ENCODE measurements at regions not wholly inside any gene's neighbourhood (a gene's known extent, or its start where the extent isn't known, plus 50 kb on each side); places are given as distances from the start of the nearest gene placed in this dataset.

DNA sequence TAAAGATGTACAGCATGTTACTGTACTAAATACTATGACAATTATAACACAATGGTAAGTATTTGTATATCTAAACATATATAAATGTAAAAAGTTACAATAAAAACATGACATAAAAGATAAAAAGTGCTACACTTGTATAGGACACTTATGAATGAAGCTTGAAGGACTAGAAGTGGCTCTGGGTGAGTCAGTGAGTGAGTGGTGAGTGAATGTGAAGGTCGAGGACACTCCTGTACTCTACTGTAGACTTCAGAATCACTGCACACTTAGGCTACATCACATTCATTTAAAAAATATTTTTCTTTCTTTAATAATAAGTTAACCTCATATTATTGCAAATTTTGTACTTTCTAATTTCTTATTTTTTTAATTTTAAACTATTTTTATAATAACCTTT is 1476.7 kb upstream of the CDH8 start:
- no peaks in the 10 kb centered on the region for H3K27me3 ChIP-seq
- no peak overlapping the region for H3K4me2 ChIP-seq
- H3K36me3 ChIP-seq = no peaks in the 10 kb centered on the region
- H3K9me3 ChIP-seq = no peaks in the 10 kb centered on the region
- no peak overlapping the region for H3K27ac ChIP-seq
- no peak overlapping the region for H3K4me3 ChIP-seq
- H3K4me1 ChIP-seq = no peaks in the 10 kb centered on the region
- H3K9ac ChIP-seq = no peak overlapping the region
- H4K20me1 ChIP-seq = no peaks in the 10 kb centered on the region
- TF ChIP-seq Cebpa-rat (IDR thresholded peaks at IDR 0.05) = no peak

DNA sequence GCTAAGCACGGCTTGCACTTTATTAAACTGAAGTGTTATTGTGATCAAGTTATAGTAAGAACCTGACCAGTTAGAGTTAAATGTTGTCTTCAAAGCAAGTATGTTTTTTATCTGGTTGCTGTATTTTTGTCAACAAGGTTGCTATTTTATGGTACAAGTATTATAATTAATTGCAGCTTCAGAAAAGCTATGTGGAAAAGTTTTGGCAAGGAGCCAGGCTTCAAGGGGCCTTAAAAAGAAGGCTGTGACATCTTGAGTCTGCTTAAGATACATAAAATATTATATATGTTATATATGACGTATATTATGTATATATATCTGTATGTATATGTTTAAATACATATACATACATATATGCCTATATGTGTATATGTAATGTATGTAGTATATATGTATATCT is 1461.2 kb upstream of the CDH8 start:
- Histone ChIP-seq H3K9me3 (no peaks in the 10 kb centered on the region), H3K4me3 (no peak overlapping the region), H3K36me3 (no peaks in the 10 kb centered on the region), H3K9ac (no peak overlapping the region), H3K4me2 (no peak overlapping the region), H3K27me3 (no peaks in the 10 kb centered on the region), H4K20me1 (no peaks in the 10 kb centered on the region), H3K27ac (no peak overlapping the region), H3K4me1 (no peaks in the 10 kb centered on the region)
- TF ChIP-seq Cebpa-rat (IDR thresholded peaks at IDR 0.05) = no peak

DNA sequence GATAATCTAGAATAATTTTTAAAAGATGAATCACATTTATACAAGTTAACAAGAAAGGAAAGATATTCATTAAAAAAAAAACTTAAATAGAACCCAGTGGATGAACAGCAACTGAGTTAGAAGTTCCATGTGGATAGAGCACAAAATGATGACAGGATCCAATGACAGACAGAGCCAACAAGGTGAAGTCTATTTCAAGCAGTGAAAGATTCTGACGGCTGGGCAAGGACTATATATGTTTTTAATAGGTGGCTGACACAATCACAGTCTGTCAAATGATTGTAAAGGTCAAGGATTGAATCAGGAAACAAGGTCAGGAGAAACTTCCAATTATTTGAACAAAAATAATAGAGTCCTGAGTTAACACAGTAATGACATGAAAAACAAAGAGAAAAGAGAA is 1460.0 kb upstream of the CDH8 start:
- Histone ChIP-seq H3K9me3 (no peaks in the 10 kb centered on the region), H3K36me3 (no peaks in the 10 kb centered on the region), H4K20me1 (no peaks in the 10 kb centered on the region), H3K9ac (no peak overlapping the region), H3K27me3 (no peaks in the 10 kb centered on the region), H3K4me1 (no peaks in the 10 kb centered on the region), H3K27ac (no peak overlapping the region), H3K4me3 (no peak overlapping the region), H3K4me2 (no peak overlapping the region)
- no peak for TF ChIP-seq Cebpa-rat (IDR thresholded peaks at IDR 0.05)

DNA sequence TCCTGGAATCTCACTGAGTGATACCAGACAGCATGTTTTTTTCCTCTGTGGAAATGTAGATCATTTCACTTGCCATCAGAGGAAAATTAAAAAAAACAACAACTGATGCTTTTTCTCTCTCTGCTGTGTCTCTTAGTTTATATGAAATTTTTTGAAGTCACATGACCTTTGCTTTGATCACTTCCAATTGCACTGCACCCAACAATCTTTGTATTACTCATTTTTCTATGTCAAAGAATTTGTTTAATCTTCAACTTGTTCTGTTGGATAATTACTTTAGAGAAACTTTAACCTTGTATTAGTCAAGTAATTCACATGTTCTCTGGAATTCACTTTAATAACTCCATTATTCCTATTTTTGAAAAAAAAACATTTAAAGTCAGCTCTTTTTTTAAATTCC is 1452.7 kb upstream of the CDH8 start:
- no peaks in the 10 kb centered on the region for H4K20me1 ChIP-seq
- no peak overlapping the region for H3K4me2 ChIP-seq
- no peak overlapping the region for H3K9ac ChIP-seq
- no peak for TF ChIP-seq Cebpa-rat (IDR thresholded peaks at IDR 0.05)
- H3K9me3 ChIP-seq = no peaks in the 10 kb centered on the region
- H3K36me3 ChIP-seq = no peaks in the 10 kb centered on the region
- H3K4me1 ChIP-seq = no peaks in the 10 kb centered on the region
- H3K27me3 ChIP-seq = no peaks in the 10 kb centered on the region
- H3K27ac ChIP-seq = no peak overlapping the region
- no peak overlapping the region for H3K4me3 ChIP-seq

DNA sequence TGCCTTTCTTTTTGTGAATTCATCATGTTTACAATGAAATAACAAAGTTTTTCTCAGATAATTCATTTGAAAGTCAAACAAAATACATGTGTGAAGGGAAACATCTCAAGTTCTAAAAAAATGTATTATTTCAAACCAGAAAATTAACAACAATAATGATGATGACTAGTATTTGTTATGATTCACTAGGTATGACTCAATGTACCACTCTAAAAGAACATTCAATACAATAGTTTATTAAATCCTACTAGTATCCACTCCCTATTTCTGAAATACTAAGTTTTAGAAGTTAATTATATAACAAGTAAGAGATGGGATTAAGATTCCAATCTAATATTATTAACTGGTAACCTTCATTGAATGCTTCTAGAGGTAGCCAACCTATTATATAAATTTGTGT is 1444.8 kb upstream of the CDH8 start:
- TF ChIP-seq Cebpa-rat (IDR thresholded peaks at IDR 0.05) = no peak
- Histone ChIP-seq H3K4me1 (no peaks in the 10 kb centered on the region), H3K9ac (no peak overlapping the region), H4K20me1 (no peaks in the 10 kb centered on the region), H3K27ac (no peak overlapping the region), H3K27me3 (no peaks in the 10 kb centered on the region), H3K4me2 (no peak overlapping the region), H3K4me3 (no peak overlapping the region), H3K9me3 (no peaks in the 10 kb centered on the region), H3K36me3 (no peaks in the 10 kb centered on the region)

DNA sequence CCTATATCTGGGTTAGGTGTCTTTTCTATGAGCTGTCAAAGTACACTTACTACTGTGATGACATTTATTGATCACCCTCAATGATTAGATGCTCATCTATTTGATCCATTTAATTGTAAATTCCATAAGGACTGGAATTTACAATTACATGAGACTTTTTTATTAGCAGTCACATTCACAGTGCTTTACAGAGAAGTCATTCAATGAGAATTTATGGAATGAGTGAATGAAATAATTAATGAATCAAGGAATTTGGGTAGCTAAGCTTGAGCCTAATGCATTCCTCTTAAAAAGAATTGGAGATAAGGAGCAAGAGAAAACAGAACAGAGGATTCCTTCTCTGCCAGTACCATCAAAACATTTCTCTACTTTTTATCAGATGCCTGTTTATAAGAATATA is 1437.5 kb upstream of the CDH8 start:
- TF ChIP-seq Cebpa-rat (IDR thresholded peaks at IDR 0.05) = no peak
- H3K9ac ChIP-seq = no peak overlapping the region
- no peak overlapping the region for H3K4me2 ChIP-seq
- no peak overlapping the region for H3K27ac ChIP-seq
- no peaks in the 10 kb centered on the region for H3K36me3 ChIP-seq
- H3K27me3 ChIP-seq = no peaks in the 10 kb centered on the region
- no peaks in the 10 kb centered on the region for H4K20me1 ChIP-seq
- no peak overlapping the region for H3K4me3 ChIP-seq
- H3K9me3 ChIP-seq = no peaks in the 10 kb centered on the region
- H3K4me1 ChIP-seq = no peaks in the 10 kb centered on the region

DNA sequence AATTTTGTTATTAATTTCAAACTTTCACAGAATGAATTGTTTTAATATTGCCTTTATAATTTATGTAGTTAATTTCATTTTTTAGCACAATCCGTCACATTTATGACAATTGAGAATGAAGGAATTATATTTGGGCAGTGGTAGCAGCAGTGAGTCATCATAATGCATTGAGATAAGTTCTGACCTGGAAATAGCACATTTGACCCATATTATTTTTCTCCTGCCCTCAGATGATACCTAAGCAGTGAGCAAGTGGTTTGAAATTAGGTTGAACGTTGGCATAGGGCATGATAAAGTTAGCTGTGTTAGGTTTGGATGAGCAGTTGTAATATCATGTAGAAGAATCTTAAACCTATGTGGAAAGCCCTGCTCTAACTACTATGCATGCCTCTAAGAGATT is 1431.3 kb upstream of the CDH8 start:
- Histone ChIP-seq H3K9ac (no peak overlapping the region), H3K27ac (no peak overlapping the region), H3K36me3 (no peaks in the 10 kb centered on the region), H3K4me2 (no peak overlapping the region), H3K4me1 (no peaks in the 10 kb centered on the region), H3K4me3 (no peak overlapping the region), H3K9me3 (no peaks in the 10 kb centered on the region), H3K27me3 (no peaks in the 10 kb centered on the region), H4K20me1 (no peaks in the 10 kb centered on the region)
- TF ChIP-seq Cebpa-rat (IDR thresholded peaks at IDR 0.05) = no peak

DNA sequence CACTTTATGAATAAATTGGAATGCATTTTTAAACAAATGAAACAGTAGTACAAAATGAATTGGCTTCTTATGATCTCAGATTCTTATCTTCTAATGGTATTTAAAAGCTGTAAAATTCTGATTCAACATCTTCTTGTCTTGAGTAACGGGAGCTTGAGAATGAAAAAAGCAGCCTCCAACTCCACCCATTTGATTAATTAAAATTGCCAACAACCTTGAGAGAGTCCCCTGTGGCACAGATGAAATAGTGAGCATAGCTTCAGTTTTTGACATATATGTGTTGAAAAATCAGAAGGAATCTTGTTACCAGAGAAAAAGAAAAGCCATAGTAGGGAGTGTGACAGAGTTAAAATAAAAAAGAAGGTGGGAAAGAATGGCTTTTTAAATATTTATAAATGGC is 1426.1 kb upstream of the CDH8 start:
- no peaks in the 10 kb centered on the region for H4K20me1 ChIP-seq

DNA sequence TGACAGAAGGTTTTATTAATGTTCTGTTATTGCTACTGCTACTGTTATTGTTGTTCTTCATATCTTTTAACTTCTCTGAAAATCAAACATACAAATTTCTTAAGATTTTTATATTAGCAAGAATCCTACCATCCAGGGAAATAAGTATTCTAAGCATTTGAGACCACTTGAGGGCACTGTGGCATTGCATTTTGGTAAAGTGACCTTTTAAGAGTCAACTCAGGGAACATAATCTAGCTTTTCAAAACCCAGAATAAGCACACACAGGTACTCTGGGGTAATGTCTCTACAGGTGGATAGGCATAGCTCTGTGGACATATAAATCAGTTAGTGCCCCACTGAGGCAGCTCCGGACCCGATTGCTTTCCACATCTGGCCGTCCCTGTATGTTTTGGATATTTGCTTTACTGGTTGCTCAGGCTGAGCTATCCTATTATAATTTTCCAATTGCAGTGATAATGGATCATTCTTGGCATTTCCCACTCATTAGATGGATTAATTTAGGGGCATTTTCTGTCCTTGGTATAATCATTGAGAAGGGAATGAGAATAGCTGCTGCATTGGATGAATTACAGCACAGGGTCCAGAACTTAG is 1425.1 kb upstream of the CDH8 start:
- TF ChIP-seq Cebpa-rat (IDR thresholded peaks at IDR 0.05) = no peak
- H3K4me2 ChIP-seq = no peak overlapping the region
- no peak overlapping the region for H3K4me3 ChIP-seq
- no peaks in the 10 kb centered on the region for H3K27me3 ChIP-seq
- no peaks in the 10 kb centered on the region for H4K20me1 ChIP-seq
- H3K9me3 ChIP-seq = no peaks in the 10 kb centered on the region
- H3K4me1 ChIP-seq = no peaks in the 10 kb centered on the region
- no peak overlapping the region for H3K9ac ChIP-seq
- no peak overlapping the region for H3K27ac ChIP-seq
- no peaks in the 10 kb centered on the region for H3K36me3 ChIP-seq

More for the DNA sequence above, 1426.1 kb upstream of the CDH8 start:
- Histone ChIP-seq H3K27me3 (no peaks in the 10 kb centered on the region), H3K9me3 (no peaks in the 10 kb centered on the region), H3K36me3 (no peaks in the 10 kb centered on the region), H3K4me3 (no peak overlapping the region), H3K4me2 (no peak overlapping the region), H3K9ac (no peak overlapping the region), H3K4me1 (no peaks in the 10 kb centered on the region), H3K27ac (no peak overlapping the region)
- no peak for TF ChIP-seq Cebpa-rat (IDR thresholded peaks at IDR 0.05)

DNA sequence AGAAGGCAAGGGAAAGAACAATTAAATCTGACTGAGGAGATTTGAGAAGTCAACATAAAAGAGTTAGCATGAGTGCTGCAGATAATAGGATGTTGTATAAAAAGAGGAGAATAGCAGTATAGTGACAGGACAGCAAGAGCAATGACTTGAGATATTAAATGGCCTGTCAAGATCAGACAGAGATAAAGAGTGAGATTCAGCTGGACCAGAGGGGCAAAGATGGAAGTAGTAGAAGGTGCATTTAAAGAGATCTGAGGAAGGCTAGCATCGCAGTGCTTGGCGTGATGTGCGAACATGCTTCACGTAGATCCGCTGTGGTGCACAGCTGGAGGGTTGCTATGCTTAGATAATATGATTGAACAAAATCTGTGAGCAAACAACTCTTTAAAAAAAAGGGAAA is 1422.6 kb upstream of the CDH8 start:
- Histone ChIP-seq H3K27ac (no peak overlapping the region), H3K27me3 (no peaks in the 10 kb centered on the region), H4K20me1 (no peaks in the 10 kb centered on the region), H3K4me1 (no peaks in the 10 kb centered on the region), H3K36me3 (no peaks in the 10 kb centered on the region), H3K9ac (no peak overlapping the region), H3K9me3 (no peaks in the 10 kb centered on the region), H3K4me2 (no peak overlapping the region), H3K4me3 (no peak overlapping the region)
- TF ChIP-seq Cebpa-rat (IDR thresholded peaks at IDR 0.05) = no peak

DNA sequence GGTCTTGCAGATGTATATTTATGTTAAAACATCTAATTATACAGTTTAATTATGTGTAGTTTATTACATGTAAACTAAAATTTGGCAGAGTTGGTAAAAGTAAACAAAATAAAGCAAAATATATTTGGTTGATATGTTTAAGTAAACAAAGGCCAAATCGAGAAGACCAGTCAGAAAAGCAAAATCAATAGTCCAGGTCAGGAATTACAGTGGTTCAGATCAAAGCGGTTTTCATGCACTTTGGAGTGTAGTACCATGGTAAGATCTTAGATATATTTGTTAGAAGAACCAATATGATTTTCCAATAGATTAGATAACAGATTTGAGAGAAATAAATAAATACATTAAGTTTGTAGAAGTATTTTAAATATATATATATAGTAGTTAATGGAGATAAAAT is 1421.6 kb upstream of the CDH8 start:
- Histone ChIP-seq H3K27me3 (no peaks in the 10 kb centered on the region), H3K27ac (no peak overlapping the region), H3K9me3 (no peaks in the 10 kb centered on the region), H3K9ac (no peak overlapping the region), H3K4me1 (no peaks in the 10 kb centered on the region), H3K36me3 (no peaks in the 10 kb centered on the region), H3K4me3 (no peak overlapping the region), H4K20me1 (no peaks in the 10 kb centered on the region), H3K4me2 (no peak overlapping the region)
- no peak for TF ChIP-seq Cebpa-rat (IDR thresholded peaks at IDR 0.05)

Data from BLaER1 (cell line).